PC-3 (cell line): ENCODE measurements at regions not wholly inside any gene's neighbourhood (a gene's known extent, or its start where the extent isn't known, plus 50 kb on each side); places are given as distances from the start of the nearest gene placed in this dataset.

ENCODE experiments used
- EZH2 ChIP-seq: fragments of 300-600 bp; sonication (generic); IDR thresholded peaks from one replicate; pipeline ENCODE4 v1.6.1; 2017; ENCODE audit warnings: antibody characterized with exemption, mild to moderate bottlenecking, low read length; ENCODE audit not compliant: unreplicated experiment
- EZH2phosphoT487 ChIP-seq: fragments of 300-600 bp; sonication (generic); IDR thresholded peaks from 2 replicates; pipeline ENCODE4 v1.6.1; 2018; ENCODE audit warnings: mild to moderate bottlenecking, antibody characterized with exemption, low read length, borderline replicate concordance
- TF ChIP-seq, protein P1 (sequence below): fragments of 300-600 bp; sonication (generic); conservative IDR thresholded peaks from 2 replicates; pipeline ENCODE4 v1.5.1; 2017; ENCODE audit warnings: antibody characterized with exemption, low read depth, mild to moderate bottlenecking, low read length

DNA sequence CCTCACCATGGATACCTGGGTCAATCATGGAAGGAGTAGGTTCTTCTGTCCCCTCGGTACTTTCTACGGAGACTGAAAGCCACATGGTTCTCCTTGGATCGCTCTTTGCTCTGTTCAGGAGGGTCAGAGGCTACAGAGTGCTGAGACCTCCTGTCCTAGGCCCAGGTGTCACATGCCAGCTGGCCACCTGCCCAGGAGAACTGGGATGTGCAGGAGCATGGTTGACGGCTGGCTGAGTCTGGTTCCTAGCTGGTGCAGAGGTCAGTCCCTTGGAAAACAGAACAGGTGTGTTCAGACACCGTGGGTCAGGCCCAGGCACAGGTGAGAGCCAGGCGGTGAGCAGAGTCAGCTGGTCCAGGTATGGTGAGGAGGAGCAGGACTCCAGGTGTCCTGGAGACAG lies 416.3 kb downstream of the IRX1 start:
- TF ChIP-seq, protein P1, sequence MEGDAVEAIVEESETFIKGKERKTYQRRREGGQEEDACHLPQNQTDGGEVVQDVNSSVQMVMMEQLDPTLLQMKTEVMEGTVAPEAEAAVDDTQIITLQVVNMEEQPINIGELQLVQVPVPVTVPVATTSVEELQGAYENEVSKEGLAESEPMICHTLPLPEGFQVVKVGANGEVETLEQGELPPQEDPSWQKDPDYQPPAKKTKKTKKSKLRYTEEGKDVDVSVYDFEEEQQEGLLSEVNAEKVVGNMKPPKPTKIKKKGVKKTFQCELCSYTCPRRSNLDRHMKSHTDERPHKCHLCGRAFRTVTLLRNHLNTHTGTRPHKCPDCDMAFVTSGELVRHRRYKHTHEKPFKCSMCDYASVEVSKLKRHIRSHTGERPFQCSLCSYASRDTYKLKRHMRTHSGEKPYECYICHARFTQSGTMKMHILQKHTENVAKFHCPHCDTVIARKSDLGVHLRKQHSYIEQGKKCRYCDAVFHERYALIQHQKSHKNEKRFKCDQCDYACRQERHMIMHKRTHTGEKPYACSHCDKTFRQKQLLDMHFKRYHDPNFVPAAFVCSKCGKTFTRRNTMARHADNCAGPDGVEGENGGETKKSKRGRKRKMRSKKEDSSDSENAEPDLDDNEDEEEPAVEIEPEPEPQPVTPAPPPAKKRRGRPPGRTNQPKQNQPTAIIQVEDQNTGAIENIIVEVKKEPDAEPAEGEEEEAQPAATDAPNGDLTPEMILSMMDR, result no peak
- TF ChIP-seq EZH2 (no peak), EZH2phosphoT487 (no peak)
